HG03045 (cell line): ENCODE measurements at regions not wholly inside any gene's neighbourhood (a gene's known extent, or its start where the extent isn't known, plus 50 kb on each side); places are given as distances from the start of the nearest gene placed in this dataset.

Experiments used
- ATAC-seq: cut with Tn5 transposase; IDR thresholded peaks from one replicate; pipeline ENCODE4 v1.9.1; 2021; ENCODE audit warnings: mild to moderate bottlenecking, moderate library complexity; ENCODE audit not compliant: unreplicated experiment

- ATAC-seq, result no peak
These were observed 157.2 kb downstream of the CYRIA start for GRCh38 chr2:16508490-16508851.

DNA sequence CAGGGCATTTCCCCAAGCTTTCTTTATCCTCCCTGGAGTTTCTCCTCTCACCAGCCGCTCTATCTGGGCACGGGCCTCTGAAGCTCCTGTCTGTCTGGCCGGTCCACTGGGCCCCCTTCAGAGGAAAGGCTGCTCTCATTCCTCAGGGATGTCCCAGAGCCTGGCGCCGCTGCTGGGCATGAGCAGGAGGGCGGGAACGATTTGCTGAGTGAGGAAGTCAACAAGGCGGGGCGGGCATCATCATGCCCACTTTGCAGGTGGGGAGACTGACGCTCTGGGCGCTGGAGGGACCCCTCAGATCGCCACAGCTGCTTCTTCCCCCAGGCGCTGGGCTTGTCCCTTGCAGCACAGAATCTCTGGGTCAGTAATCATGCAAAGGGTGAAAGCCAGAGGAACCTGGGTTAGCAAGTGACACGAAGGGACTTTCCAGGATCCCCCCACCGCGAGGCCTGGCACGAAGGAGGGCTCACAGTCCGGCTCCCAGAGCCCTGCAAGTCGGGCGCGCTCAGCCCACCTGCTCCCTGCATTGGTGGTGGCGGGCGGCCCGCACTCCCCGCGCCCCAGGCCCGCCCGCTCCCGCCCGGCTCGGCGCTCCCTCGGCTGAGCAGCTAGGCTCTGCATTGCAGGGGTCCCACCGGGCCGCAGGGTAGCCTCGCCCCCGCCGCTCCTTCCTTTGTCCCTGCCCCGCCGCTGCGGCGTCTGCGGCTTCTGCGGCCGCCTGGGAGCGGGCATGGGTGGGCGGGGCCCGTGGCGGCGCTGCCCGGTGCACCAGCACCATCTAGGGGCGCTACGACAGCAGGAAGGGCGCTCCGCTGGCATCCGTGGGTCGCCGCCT lies 157.8 kb downstream of the CYRIA start:
- ATAC-seq, result no peak

GRCh38 chr2:16506366-16506765 lies 159.3 kb downstream of the CYRIA start:
- no peak for ATAC-seq

- no peak for ATAC-seq
These were observed 168.9 kb downstream of the CYRIA start for GRCh38 chr2:16496426-16497388.

GRCh38 chr2:16495509-16496208 lies 170.0 kb downstream of the CYRIA start:
- ATAC-seq, result no peak

DNA sequence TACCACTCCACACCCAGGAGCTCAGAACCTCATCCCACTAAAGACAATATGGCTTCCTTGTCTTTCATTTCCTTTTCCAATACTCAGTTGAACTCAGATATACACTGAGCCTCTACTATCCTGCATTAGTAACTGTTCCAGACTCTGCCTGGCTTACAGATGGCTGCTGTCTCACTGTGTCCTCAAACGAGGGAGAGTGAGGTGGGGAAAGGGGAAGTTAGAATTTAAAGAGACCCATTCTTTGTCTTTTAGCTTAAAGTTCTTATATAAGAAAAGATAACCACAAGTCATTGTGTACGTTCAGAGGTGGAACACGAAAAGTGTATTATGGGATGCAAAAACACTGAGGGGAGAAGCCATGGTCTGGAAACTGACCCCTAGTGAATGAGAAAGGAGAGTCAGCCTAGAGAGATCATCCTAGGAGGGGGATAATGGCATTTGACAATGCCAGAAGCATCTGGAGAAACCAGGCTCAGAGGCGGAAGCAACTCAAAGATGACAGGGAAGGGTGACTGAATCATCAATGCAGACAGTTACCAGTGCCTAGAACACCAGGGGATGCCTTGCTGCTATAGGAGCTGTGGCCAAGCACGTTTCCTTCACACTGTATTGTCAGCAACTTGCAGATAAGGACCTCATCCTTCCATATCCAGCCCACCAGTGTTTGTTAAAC lies 170.7 kb downstream of the CYRIA start:
- ATAC-seq, result no peak

DNA sequence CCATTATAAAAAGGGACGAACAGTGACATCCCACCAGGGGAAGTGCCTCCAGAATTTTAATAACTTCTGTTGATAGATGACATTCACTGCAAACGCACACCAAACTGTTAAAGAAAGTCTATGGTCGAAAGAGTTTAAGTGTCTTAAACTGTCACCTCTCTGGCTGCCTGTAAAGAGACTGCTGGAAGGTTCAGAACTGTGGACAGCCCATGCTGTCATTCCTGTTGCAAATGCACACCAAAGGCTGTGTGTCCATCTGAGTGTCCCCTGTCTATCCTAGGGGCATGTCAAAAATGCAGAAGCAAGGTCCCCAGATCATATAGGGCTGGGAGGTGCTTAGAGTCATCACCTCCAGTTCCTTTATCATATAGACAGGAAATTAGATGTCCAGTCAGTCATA lies 171.8 kb downstream of the CYRIA start:
- no peak for ATAC-seq

- no peak for ATAC-seq
These were observed 177.9 kb downstream of the CYRIA start for GRCh38 chr2:16487686-16488085.

DNA sequence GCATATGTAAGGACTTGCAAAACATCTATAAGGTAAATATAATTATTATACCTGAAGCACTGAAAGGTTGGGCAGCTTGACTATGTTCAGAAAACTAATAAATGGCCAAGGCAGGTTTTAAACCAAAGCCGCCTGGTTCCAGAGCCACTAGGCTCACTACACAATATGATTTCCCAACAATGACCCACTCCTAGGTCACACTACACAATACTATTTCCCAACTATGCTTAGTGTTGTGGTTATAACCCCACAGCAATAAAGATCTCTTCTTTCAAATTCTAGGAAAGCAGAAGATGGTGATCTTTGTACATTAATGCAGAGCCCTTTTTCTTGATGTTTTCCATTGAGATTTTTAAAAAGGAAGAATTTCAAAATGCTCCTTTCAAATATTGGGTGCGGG lies 180.4 kb downstream of the CYRIA start:
- ATAC-seq, result no peak

- ATAC-seq, result no peak
These were observed 183.2 kb downstream of the CYRIA start for GRCh38 chr2:16482460-16482859.

DNA sequence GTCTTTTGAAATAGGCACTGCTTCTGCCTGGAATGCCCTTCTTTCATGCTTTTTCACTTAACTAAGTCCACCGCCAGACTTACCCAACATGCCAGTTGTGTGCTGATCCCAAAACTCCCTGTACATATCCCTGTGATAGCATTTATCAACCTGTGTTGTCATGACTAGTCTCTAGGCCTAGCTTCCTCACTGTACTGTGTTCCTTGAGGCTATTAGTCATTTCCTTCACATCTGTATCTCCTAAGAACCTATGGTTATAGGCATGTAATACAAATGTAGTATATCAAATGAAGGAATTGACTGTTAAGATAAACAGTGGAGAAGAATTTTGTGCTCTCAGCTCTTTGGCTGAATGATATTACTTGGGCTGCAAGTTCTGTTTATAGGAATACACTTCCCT lies 184.3 kb downstream of the CYRIA start:
- ATAC-seq, result no peak

DNA sequence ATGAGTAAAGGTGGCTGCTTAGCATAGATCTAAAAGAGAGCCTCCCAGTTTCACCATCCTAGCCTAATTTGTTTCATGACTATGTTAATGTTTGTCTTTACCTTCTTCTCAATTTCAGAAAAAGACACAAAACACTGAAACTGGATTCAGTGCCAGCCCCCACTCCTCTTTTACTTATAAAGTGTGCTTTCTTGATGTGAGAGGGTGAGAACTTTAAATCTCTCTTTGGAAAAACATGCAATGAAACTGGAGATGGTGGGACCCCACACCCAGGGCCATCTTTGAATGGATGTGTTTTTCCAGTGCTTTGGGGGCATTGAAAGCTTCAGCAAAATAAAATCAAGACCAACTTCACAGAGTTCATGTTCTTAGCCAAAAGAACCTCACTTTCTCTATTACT lies 185.9 kb downstream of the CYRIA start:
- ATAC-seq, result no peak

DNA sequence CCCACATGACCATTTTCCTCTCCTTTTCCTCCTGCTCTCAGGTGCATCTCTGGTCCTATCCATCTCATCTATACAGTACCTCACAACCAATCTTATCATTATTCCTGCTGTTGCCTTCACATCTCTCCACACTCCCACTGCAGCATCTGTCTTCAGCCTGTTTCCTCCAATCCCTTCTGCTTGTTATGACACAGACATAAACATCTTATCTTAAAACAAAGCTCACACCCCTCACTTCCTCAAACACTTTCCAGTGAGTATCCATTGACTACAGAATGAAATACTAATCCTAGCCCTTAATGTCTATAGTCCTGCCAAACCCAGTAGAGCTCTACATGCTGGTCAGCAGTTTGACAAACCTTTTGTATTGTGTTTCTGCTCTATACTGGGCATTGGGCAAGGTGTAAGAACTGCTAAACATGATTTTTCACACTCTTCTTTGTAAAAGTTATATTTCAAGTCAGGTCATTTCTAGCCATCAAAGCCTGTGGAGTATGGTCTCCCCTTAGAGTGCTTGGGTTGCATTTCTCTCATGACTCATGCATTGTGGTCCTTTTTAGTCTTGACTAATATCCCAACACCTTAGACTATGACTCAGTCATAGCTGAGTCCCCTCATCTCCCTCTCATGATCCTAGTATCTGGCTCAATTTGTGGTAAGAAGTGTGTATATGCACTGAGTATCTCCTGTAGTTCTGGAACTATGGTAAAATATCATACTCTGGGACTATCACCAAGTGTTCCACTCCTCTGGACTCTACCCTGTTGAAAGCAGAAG lies 187.0 kb downstream of the CYRIA start:
- ATAC-seq, result no peak

GRCh38 chr2:16477648-16478047 lies 188.0 kb downstream of the CYRIA start:
- no peak for ATAC-seq

DNA sequence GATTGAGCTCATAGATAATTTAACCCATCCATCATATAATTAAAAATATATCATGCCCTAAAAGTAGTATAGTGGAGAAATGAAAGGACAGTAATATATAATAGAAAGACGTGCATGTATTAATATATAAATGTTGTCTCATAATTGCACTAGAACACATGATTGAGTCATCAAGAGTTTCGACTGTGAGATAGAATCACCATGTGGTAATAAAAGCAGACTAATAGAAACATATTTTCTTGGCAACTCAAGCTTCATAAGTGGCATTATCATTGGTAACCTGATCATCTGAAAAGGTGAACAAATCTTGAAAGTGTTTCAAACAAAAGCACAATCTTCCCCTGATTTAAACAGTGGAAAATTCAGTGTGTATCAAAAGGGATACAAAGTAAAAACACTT lies 188.8 kb downstream of the CYRIA start:
- no peak for ATAC-seq

DNA sequence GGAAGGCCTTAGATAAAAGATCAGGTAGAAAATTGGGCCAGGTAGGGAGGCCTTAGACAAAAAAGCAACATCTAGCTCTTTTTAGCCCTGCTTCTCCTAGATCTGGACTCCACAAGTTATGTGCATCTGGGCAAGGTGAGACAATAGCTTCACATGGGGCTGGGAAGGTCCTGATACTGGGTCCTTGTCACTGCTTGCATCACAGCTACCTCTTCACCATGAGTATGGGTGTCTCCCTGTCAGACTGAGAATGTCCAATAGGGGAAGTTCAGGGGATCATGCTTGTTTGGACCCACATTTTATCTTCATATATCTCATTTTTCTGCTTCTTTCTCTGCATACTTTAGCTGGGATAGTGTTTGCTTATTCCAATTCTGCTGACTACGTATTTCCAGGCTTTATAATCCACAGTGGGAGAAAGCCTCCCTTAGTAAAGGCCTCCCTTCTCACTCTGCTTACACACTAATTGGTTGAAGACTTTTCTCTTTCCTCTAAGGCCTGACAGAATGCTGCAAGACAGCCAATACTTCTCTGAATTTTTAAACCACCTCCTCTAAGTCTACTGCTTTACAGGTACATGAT lies 189.6 kb downstream of the CYRIA start:
- ATAC-seq, result no peak

DNA sequence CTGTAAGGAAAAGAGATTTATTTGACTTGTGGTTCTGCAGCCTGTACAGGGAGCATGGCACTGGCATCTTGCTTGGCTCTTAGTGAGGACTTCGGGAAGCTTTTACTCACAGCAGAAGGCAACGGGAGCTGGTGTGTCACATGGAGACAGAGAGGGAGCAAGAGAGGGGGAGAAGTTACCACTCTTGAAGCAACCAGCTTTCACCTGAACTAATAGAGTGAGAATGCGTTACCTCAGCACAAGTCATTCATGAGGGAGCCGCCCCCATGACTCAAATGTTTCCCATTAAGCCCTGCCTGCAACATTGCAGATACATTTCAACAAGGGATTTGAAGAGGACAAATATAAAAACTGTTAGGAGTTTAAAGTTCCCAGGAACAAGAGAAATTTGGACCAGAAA lies 190.0 kb downstream of the CYRIA start:
- ATAC-seq, result no peak

GRCh38 chr2:16473575-16473974 lies 192.1 kb downstream of the CYRIA start:
- ATAC-seq, result no peak

GRCh38 chr2:16470936-16471490 lies 194.6 kb downstream of the CYRIA start:
- no peak for ATAC-seq

DNA sequence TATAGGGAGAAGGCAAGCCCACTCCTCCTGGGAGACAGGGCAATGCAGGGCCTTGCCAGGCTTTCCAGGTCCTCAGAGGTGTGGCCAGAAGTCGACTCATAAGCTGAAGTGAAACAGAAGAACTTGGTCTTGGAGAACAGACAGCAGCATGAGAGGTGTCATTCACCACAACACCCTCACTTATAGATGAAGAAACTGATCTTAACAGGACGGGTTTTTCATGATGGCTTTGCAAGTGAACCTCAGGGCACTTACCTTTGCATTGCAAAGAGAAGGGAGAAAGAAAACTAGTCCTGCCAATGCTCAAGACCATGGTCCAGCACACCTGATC lies 198.8 kb downstream of the CYRIA start:
- no peak for ATAC-seq
